ENCODE measurements at regions not wholly inside any gene's neighbourhood (a gene's known extent, or its start where the extent isn't known, plus 50 kb on each side); places are given as distances from the start of the nearest gene placed in this dataset.

DNA sequence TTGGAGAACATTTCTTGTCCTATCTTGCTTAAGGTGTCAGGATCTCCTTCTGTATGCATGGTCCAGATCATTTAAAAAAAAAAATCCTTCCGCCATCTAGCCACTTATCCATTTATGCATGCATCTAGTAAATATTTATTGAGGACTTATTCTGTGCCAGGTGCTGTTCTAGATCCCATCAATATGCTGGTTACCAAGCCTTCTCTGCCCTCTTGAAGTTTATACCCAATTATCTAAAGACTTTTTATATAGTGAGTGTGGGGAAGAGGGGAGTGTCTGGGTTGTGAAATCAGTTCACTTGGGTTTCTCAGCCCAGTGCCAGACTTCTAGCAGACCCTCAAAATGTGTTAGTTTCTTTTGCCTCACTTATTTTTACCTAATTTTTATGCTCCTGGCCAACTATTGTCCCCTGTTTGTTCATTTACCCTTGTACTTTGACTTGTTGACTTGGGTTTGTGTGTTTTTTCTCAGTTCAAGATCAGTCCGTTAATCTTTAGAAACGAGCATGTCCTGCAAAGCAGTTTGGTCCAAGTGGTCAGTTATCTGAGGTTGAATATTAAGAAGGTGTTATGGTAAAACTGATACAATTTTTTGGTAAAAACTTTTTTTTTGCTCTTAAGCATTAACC is 488.9 kb downstream of the PCNX1 start:
- no peak for TF ChIP-seq POLR2A (IDR thresholded peaks at IDR 0.05)
- TF ChIP-seq, protein P1, sequence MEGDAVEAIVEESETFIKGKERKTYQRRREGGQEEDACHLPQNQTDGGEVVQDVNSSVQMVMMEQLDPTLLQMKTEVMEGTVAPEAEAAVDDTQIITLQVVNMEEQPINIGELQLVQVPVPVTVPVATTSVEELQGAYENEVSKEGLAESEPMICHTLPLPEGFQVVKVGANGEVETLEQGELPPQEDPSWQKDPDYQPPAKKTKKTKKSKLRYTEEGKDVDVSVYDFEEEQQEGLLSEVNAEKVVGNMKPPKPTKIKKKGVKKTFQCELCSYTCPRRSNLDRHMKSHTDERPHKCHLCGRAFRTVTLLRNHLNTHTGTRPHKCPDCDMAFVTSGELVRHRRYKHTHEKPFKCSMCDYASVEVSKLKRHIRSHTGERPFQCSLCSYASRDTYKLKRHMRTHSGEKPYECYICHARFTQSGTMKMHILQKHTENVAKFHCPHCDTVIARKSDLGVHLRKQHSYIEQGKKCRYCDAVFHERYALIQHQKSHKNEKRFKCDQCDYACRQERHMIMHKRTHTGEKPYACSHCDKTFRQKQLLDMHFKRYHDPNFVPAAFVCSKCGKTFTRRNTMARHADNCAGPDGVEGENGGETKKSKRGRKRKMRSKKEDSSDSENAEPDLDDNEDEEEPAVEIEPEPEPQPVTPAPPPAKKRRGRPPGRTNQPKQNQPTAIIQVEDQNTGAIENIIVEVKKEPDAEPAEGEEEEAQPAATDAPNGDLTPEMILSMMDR (IDR thresholded peaks at IDR 0.05), result no peak

All from lower leg skin (tissue), 3 donors.